ENCODE measurements at regions not wholly inside any gene's neighbourhood (a gene's known extent, or its start where the extent isn't known, plus 50 kb on each side); places are given as distances from the start of the nearest gene placed in this dataset.

DNA sequence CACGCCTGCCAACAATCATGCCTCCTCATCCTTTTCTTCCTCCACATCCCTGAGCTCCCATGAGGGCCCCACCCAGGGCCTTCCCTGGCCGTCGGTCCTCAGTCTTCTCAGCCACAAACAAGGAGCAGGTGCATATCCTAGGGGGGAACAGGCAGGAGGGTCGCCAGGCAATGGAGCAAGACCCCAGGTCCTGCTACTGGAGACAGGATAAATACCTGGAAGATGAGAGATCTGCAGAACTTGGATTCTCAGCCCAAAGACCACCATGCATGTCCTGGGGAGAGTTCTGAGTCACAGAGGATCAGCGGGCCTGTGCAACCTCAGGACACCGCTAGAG is 344.7 kb upstream of the TSHZ3 start:
- Histone ChIP-seq H2BK20ac (ENCODE audit: low read depth, low read length) (no peak overlapping the region), H3K27me3 (ENCODE audit: control insufficient read depth, insufficient read depth, low read length) (no peaks in the 10 kb centered on the region)
- no CpG with 5 or more reads among the region's 6 CpGs for WGBS, 2 experiments (ENCODE audit: extremely low coverage in 2 of 2, insufficient read length in 1 of 2)

More for the DNA sequence above, 344.7 kb upstream of the TSHZ3 start:
- no peak overlapping the region for H2BK15ac ChIP-seq (ENCODE audit: low read depth, low read length)
- H3K36me3 ChIP-seq (ENCODE audit: control insufficient read depth, insufficient read depth, low read length): no peaks in the 10 kb centered on the region
- H3K4ac ChIP-seq (ENCODE audit: low read depth, low read length): no peak overlapping the region
- no peak overlapping the region for H3K4me3 ChIP-seq (ENCODE audit: insufficient read depth, low read depth, low read length)
- ChIA-PET POLR2A (ENCODE audit: unreplicated experiment) (no interaction called here), CTCF (no interaction called here)
- no peaks in the 10 kb centered on the region for H4K20me1 ChIP-seq (ENCODE audit: insufficient read depth, low read length)
- H3K79me1 ChIP-seq (ENCODE audit: low read depth in 1 of 2, low read length in 2 of 2): no peaks in the 10 kb centered on the region
- no peak overlapping the region for H3K18ac ChIP-seq (ENCODE audit: low read depth, low read length)
- no peaks in the 10 kb centered on the region for H3K9me1 ChIP-seq (ENCODE audit: insufficient read depth, low read length)
- no peak overlapping the region for H3K56ac ChIP-seq (ENCODE audit: extremely low read depth, insufficient read depth, low read length)
- dilution Hi-C loops (cut with HindIII; ENCODE audit: low sequenced_read_pairs, unreplicated experiment) (no loop called here), in situ Hi-C loops (cut with MboI; ENCODE audit: low sequenced_read_pairs) (no loop called here), intact Hi-C loops (cut with micrococcal nuclease) (no loop called here)
- no peak overlapping the region for H2AK5ac ChIP-seq (ENCODE audit: low read depth, low read length)
- H2AFZ ChIP-seq (replicated peaks; ENCODE audit: low read length, poor library complexity): no peak overlapping the region
- H2BK5ac ChIP-seq (ENCODE audit: low read depth, low read length, poor library complexity, severe bottlenecking): no peak overlapping the region
- H3K27ac ChIP-seq (ENCODE audit: insufficient read depth, low read length): no peak overlapping the region
- no peaks in the 10 kb centered on the region for H3K4me1 ChIP-seq (ENCODE audit: control insufficient read depth, insufficient read depth, low read length)
- BruUV-seq (replicated peaks): no TSS peak
- TF ChIP-seq POLR2A (IDR thresholded peaks at IDR 0.05; ENCODE audit: low read depth, low read length): no peak
- no peak overlapping the region for H4K5ac ChIP-seq (ENCODE audit: low read depth, low read length)
- no peak overlapping the region for H3K9ac ChIP-seq (ENCODE audit: low read depth, low read length)
- H4K91ac ChIP-seq (ENCODE audit: insufficient read depth, low read depth, low read length): no peak overlapping the region
- no peak overlapping the region for H2BK120ac ChIP-seq (ENCODE audit: low read depth, low read length)
- H3K23ac ChIP-seq (ENCODE audit: low read depth, low read length): no peak overlapping the region
- no peak for ATAC-seq (ENCODE audit: low read depth)
- no peak overlapping the region for H2AK9ac ChIP-seq (replicated peaks; ENCODE audit: low read depth, low read length, poor library complexity)
- DNase-seq: no peak
- H3K14ac ChIP-seq (replicated peaks; ENCODE audit: low read depth, low read length): no peak overlapping the region
- H4K8ac ChIP-seq (ENCODE audit: low read depth in 2 of 2, low read length in 2 of 2): no peak overlapping the region
- no peak overlapping the region for H3K4me2 ChIP-seq (ENCODE audit: low read depth, low read length)
- H3K9me3 ChIP-seq (ENCODE audit: control insufficient read depth, insufficient read depth, low read length): no peaks in the 10 kb centered on the region

All from IMR-90 (cell line).